Right atrium auricular region (tissue), 2 donors: ENCODE measurements at regions not wholly inside any gene's neighbourhood (a gene's known extent, or its start where the extent isn't known, plus 50 kb on each side); places are given as distances from the start of the nearest gene placed in this dataset.

Source experiments
- DNase-seq: peaks from one replicate; pipeline ENCODE4 v3.0.0-alpha.2; 2019; ENCODE audit warnings: low spot score
- H3K27ac ChIP-seq, 2 donors: fragments of 200-600 bp; sonication (generic); 1 replicate in 1 of 2; 2 replicates in 1 of 2; pipeline ENCODE4 v1.5.1; 2016 to 2019
- H3K27me3 ChIP-seq, 2 donors: fragments of 200-600 bp; sonication (generic); one replicate each; pipeline versions ENCODE4 v1.5.1 to v1.6.0; 2017 to 2019
- H3K36me3 ChIP-seq: fragments of 200-600 bp; sonication (generic); one replicate; pipeline ENCODE4 v1.5.1; 2016
- H3K4me1 ChIP-seq, 2 donors: fragments of 200-600 bp; sonication (generic); one replicate each; pipeline versions ENCODE4 v1.5.1 to v1.6.0; 2017 to 2019
- H3K4me3 ChIP-seq, 2 donors: fragments of 200-600 bp; sonication (generic); 1 replicate in 1 of 2; 2 replicates in 1 of 2; pipeline ENCODE4 v1.5.1; 2017 to 2019; ENCODE audit warnings: mild to moderate bottlenecking in 1 of 2, moderate library complexity in 1 of 2
- H3K9me3 ChIP-seq, 2 donors: fragments of 200-600 bp; sonication (generic); one replicate each; pipeline ENCODE4 v1.5.1; 2019
- CTCF ChIP-seq, 2 donors: fragments of 200-600 bp; sonication (generic); IDR thresholded peaks; one replicate each; pipeline ENCODE4 v1.5.1; 2019; ENCODE audit warnings: antibody characterized with exemption in 2 of 2

- Histone ChIP-seq H3K4me1 (no peaks in the 10 kb centered on the region), H3K9me3 (no peaks in the 10 kb centered on the region), H3K27ac (no peak overlapping the region), H3K36me3 (no peaks in the 10 kb centered on the region), H3K4me3 (no peak overlapping the region), H3K27me3 (no peaks in the 10 kb centered on the region)
- no peak for TF ChIP-seq CTCF (IDR thresholded peaks at IDR 0.05)
- no peak for DNase-seq
These were observed 120.0 kb downstream of the AASDHPPT start for GRCh38 chr11:106197438-106197837.

- H3K4me1 ChIP-seq, result no peaks in the 10 kb centered on the region
- no peaks in the 10 kb centered on the region for H3K9me3 ChIP-seq
- H3K27ac ChIP-seq, result no peak overlapping the region
- no peak for DNase-seq
- no peaks in the 10 kb centered on the region for H3K36me3 ChIP-seq
- no peaks in the 10 kb centered on the region for H3K27me3 ChIP-seq
- no peak overlapping the region for H3K4me3 ChIP-seq
- no peak for TF ChIP-seq CTCF (IDR thresholded peaks at IDR 0.05)
These were observed 125.6 kb downstream of the AASDHPPT start for GRCh38 chr11:106202935-106203620.

GRCh38 chr11:106208760-106209159, 131.3 kb downstream of the AASDHPPT start:
- Histone ChIP-seq H3K36me3 (no peaks in the 10 kb centered on the region), H3K9me3 (no peaks in the 10 kb centered on the region), H3K4me3 (no peak overlapping the region), H3K4me1 (no peaks in the 10 kb centered on the region), H3K27ac (no peak overlapping the region), H3K27me3 (no peaks in the 10 kb centered on the region)
- no peak for TF ChIP-seq CTCF (IDR thresholded peaks at IDR 0.05)
- DNase-seq, result no peak

GRCh38 chr11:106212081-106212480, 134.6 kb downstream of the AASDHPPT start:
- Histone ChIP-seq H3K27ac (no peak overlapping the region), H3K4me3 (no peak overlapping the region), H3K9me3 (no peaks in the 10 kb centered on the region), H3K4me1 (no peaks in the 10 kb centered on the region), H3K27me3 (no peaks in the 10 kb centered on the region), H3K36me3 (no peaks in the 10 kb centered on the region)
- TF ChIP-seq CTCF (IDR thresholded peaks at IDR 0.05), result no peak
- DNase-seq, result no peak

GRCh38 chr11:106216281-106216680, 138.8 kb downstream of the AASDHPPT start:
- no peak for DNase-seq
- Histone ChIP-seq H3K27me3 (no peaks in the 10 kb centered on the region), H3K4me1 (no peaks in the 10 kb centered on the region), H3K4me3 (no peak overlapping the region), H3K36me3 (no peaks in the 10 kb centered on the region), H3K27ac (no peak overlapping the region), H3K9me3 (no peaks in the 10 kb centered on the region)
- TF ChIP-seq CTCF (IDR thresholded peaks at IDR 0.05), result no peak

GRCh38 chr11:106217456-106217855, 140.0 kb downstream of the AASDHPPT start:
- no peaks in the 10 kb centered on the region for H3K36me3 ChIP-seq
- TF ChIP-seq CTCF (IDR thresholded peaks at IDR 0.05), result no peak
- no peaks in the 10 kb centered on the region for H3K4me1 ChIP-seq
- H3K27ac ChIP-seq, result no peak overlapping the region
- no peaks in the 10 kb centered on the region for H3K27me3 ChIP-seq
- no peak overlapping the region for H3K4me3 ChIP-seq
- peaks cover 0 to 11% of the 10 kb centered on the region in 2 donors for H3K9me3 ChIP-seq
- DNase-seq, result no peak
